H1 (cell line): ENCODE measurements at regions not wholly inside any gene's neighbourhood (a gene's known extent, or its start where the extent isn't known, plus 50 kb on each side); places are given as distances from the start of the nearest gene placed in this dataset.

Experiments used
- EGR1 ChIP-seq: IDR thresholded peaks from 2 replicates; pipeline ENCODE4 v1.6.1; 2011; ENCODE audit warnings: low read depth, low read length, borderline replicate concordance
- GABPA ChIP-seq: IDR thresholded peaks from 2 replicates; pipeline ENCODE4 v1.6.1; 2011; ENCODE audit warnings: mild to moderate bottlenecking, low read length, moderate library complexity, borderline replicate concordance; ENCODE audit not compliant: insufficient read depth
- POLR2AphosphoS5 ChIP-seq: IDR thresholded peaks from 2 replicates; pipeline ENCODE4 v1.6.1; 2011; ENCODE audit warnings: low read depth, low read length
- RBBP5 ChIP-seq: IDR thresholded peaks from 2 replicates; pipeline ENCODE4 v1.7.1; 2012; ENCODE audit warnings: low read depth, mild to moderate bottlenecking, inconsistent platforms, low read length, moderate library complexity, borderline replicate concordance
- RFX5 ChIP-seq: IDR thresholded peaks from 2 replicates; pipeline ENCODE4 v1.6.1; 2011; ENCODE audit warnings: low read depth, low read length, improper control_type of control experiment, borderline replicate concordance
- RNF2 ChIP-seq: fragments of 200-900, 300-1000 bp; sonication (generic); IDR thresholded peaks from 2 replicates; pipeline ENCODE4 v1.7.1; 2016; ENCODE audit warnings: borderline replicate concordance, low read depth, mild to moderate bottlenecking, antibody characterized with exemption, low read length; ENCODE audit not compliant: poor library complexity, severe bottlenecking; ENCODE audit errors: missing control alignments
- RXRA ChIP-seq: IDR thresholded peaks from 2 replicates; pipeline ENCODE4 v1.6.1; 2011; ENCODE audit warnings: low read depth, mild to moderate bottlenecking, low read length, moderate library complexity; ENCODE audit not compliant: insufficient read depth
- SIX5 ChIP-seq: IDR thresholded peaks from 2 replicates; pipeline ENCODE4 v1.6.1; 2011; ENCODE audit warnings: mild to moderate bottlenecking, low read depth, low read length
- SRF ChIP-seq: IDR thresholded peaks from 2 replicates; pipeline ENCODE4 v1.6.1; 2011; ENCODE audit warnings: mild to moderate bottlenecking, low read depth, low read length, moderate library complexity
- TBP ChIP-seq: IDR thresholded peaks from 2 replicates; pipeline ENCODE4 v1.6.1; 2011; ENCODE audit warnings: low read depth, low read length, improper control_type of control experiment
- YY1 ChIP-seq: IDR thresholded peaks from 2 replicates; pipeline ENCODE4 v1.6.1; 2011; ENCODE audit warnings: low read depth, mild to moderate bottlenecking, low read length
- TF ChIP-seq, protein P1 (sequence below): fragments of 300-600 bp; sonication (generic); IDR thresholded peaks from 2 replicates; pipeline ENCODE4 v1.7.1; 2012; ENCODE audit warnings: low read length, moderate library complexity, mild to moderate bottlenecking, inconsistent platforms; ENCODE audit not compliant: insufficient replicate concordance

DNA sequence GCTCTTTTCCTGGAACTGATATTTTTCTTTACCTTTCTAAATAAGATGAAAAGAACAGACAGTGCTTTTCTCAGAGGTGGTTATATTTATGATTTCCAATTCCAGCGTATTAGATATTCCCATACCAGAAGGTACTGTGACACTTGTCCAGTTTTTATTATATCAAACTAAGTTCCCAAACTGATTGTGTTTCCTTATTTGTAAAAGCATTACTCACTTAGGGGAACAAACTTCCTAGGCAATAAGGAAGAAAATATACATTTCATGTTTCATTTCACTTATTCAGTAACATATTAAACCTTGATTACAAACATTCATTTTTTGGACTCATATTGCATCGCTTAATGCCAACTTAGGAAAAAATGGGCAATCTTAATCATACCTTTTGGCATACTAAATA, 1480.0 kb upstream of the NUDT12 start (continued):
- TF ChIP-seq, protein P1, sequence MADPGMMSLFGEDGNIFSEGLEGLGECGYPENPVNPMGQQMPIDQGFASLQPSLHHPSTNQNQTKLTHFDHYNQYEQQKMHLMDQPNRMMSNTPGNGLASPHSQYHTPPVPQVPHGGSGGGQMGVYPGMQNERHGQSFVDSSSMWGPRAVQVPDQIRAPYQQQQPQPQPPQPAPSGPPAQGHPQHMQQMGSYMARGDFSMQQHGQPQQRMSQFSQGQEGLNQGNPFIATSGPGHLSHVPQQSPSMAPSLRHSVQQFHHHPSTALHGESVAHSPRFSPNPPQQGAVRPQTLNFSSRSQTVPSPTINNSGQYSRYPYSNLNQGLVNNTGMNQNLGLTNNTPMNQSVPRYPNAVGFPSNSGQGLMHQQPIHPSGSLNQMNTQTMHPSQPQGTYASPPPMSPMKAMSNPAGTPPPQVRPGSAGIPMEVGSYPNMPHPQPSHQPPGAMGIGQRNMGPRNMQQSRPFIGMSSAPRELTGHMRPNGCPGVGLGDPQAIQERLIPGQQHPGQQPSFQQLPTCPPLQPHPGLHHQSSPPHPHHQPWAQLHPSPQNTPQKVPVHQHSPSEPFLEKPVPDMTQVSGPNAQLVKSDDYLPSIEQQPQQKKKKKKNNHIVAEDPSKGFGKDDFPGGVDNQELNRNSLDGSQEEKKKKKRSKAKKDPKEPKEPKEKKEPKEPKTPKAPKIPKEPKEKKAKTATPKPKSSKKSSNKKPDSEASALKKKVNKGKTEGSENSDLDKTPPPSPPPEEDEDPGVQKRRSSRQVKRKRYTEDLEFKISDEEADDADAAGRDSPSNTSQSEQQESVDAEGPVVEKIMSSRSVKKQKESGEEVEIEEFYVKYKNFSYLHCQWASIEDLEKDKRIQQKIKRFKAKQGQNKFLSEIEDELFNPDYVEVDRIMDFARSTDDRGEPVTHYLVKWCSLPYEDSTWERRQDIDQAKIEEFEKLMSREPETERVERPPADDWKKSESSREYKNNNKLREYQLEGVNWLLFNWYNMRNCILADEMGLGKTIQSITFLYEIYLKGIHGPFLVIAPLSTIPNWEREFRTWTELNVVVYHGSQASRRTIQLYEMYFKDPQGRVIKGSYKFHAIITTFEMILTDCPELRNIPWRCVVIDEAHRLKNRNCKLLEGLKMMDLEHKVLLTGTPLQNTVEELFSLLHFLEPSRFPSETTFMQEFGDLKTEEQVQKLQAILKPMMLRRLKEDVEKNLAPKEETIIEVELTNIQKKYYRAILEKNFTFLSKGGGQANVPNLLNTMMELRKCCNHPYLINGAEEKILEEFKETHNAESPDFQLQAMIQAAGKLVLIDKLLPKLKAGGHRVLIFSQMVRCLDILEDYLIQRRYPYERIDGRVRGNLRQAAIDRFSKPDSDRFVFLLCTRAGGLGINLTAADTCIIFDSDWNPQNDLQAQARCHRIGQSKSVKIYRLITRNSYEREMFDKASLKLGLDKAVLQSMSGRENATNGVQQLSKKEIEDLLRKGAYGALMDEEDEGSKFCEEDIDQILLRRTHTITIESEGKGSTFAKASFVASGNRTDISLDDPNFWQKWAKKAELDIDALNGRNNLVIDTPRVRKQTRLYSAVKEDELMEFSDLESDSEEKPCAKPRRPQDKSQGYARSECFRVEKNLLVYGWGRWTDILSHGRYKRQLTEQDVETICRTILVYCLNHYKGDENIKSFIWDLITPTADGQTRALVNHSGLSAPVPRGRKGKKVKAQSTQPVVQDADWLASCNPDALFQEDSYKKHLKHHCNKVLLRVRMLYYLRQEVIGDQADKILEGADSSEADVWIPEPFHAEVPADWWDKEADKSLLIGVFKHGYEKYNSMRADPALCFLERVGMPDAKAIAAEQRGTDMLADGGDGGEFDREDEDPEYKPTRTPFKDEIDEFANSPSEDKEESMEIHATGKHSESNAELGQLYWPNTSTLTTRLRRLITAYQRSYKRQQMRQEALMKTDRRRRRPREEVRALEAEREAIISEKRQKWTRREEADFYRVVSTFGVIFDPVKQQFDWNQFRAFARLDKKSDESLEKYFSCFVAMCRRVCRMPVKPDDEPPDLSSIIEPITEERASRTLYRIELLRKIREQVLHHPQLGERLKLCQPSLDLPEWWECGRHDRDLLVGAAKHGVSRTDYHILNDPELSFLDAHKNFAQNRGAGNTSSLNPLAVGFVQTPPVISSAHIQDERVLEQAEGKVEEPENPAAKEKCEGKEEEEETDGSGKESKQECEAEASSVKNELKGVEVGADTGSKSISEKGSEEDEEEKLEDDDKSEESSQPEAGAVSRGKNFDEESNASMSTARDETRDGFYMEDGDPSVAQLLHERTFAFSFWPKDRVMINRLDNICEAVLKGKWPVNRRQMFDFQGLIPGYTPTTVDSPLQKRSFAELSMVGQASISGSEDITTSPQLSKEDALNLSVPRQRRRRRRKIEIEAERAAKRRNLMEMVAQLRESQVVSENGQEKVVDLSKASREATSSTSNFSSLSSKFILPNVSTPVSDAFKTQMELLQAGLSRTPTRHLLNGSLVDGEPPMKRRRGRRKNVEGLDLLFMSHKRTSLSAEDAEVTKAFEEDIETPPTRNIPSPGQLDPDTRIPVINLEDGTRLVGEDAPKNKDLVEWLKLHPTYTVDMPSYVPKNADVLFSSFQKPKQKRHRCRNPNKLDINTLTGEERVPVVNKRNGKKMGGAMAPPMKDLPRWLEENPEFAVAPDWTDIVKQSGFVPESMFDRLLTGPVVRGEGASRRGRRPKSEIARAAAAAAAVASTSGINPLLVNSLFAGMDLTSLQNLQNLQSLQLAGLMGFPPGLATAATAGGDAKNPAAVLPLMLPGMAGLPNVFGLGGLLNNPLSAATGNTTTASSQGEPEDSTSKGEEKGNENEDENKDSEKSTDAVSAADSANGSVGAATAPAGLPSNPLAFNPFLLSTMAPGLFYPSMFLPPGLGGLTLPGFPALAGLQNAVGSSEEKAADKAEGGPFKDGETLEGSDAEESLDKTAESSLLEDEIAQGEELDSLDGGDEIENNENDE: no peak
- TF ChIP-seq SRF: no peak
- no peak for TF ChIP-seq RNF2
- TF ChIP-seq GABPA: no peak
- no peak for TF ChIP-seq POLR2AphosphoS5
- no peak for TF ChIP-seq TBP
- TF ChIP-seq RXRA: no peak
- TF ChIP-seq RFX5: no peak
- TF ChIP-seq YY1: no peak
- no peak for TF ChIP-seq EGR1
- no peak for TF ChIP-seq RBBP5
- no peak for TF ChIP-seq SIX5
